K562 (cell line): ENCODE measurements at regions not wholly inside any gene's neighbourhood (a gene's known extent, or its start where the extent isn't known, plus 50 kb on each side); places are given as distances from the start of the nearest gene placed in this dataset.

Source experiments
- ATAC-seq: fragments of 200-7000 bp; cut with Tn5 transposase; 3 replicates; pipeline ENCODE4 v1.9.1; 2020; ENCODE audit warnings: moderate library complexity
- BruUV-seq: library from RNA; stranded (reverse); fragments of 400-500 nt; replicated peaks from 2 replicates; lab custom pipeline; 2021; lab: Mats Ljungman, UMichigan
- CTCF ChIA-PET: fragments of 300-600 bp; formaldehyde crosslinking; extraction: SDS; loops from one replicate; lab custom pipeline; 2021; ENCODE audit warnings: low intra/inter-chr PET ratio; lab: Yijun Ruan, JAX
- POLR2A ChIA-PET: fragments of 300-600, 350-650 bp; sonication (Branson Sonifier 250); formaldehyde crosslinking; extraction: SDS; loops from one replicate; lab custom pipeline; 2021; ENCODE audit warnings: antibody characterized with exemption, inconsistent platforms; lab: Yijun Ruan, JAX
- DNase-seq, 4 experiments: peaks; one replicate each; pipeline versions ENCODE4 v3.0.0 to v3.0.0-alpha.2; 2011 to 2018; ENCODE audit warnings: low spot score in 3 of 4, mixed read lengths in 3 of 4; ENCODE audit errors: extremely low read depth in 1 of 4
- FAIRE-seq: peaks from 2 replicates; lab custom pipeline; 2011; peaks lifted over from hg19 to GRCh38; lab: Jason Lieb, UNC
- H2AFZ ChIP-seq: 2 replicates; pipeline ENCODE4 v1.6.0; 2011; ENCODE audit warnings: low read depth, low read length, control low read depth, inconsistent platforms
- H3K27ac ChIP-seq: fragments of 200-600 bp; 3 replicates; pipeline ENCODE4 v1.8.0; 2011; ENCODE audit warnings: low read depth, mild to moderate bottlenecking, control low read depth, inconsistent platforms, low read length, moderate library complexity, mixed read lengths; ENCODE audit errors: extremely low read depth
- H3K27me3 ChIP-seq, 2 experiments: fragments of 300-600 bp in 1 of 2; 2 replicates in 1 of 2; 3 replicates in 1 of 2; pipeline versions ENCODE4 v1.6.0 to v1.8.0; 2011; ENCODE audit warnings: inconsistent platforms in 2 of 2, low read length in 2 of 2, mild to moderate bottlenecking in 1 of 2, mixed read lengths in 1 of 2, moderate library complexity in 1 of 2; ENCODE audit not compliant: control insufficient read depth in 2 of 2, insufficient read depth in 2 of 2
- H3K36me3 ChIP-seq: fragments of 300-600 bp; 3 replicates; pipeline ENCODE4 v1.8.0; 2011; ENCODE audit warnings: mild to moderate bottlenecking, low read length, inconsistent platforms; ENCODE audit not compliant: control insufficient read depth, insufficient read depth
- H3K4me1 ChIP-seq, 2 experiments: fragments of 200-600 bp in 1 of 2; replicated peaks in 1 of 2; 2 replicates in 1 of 2; 3 replicates in 1 of 2; pipeline versions ENCODE4 v1.5.1 to v1.8.0; 2011; ENCODE audit warnings: inconsistent platforms in 2 of 2, low read length in 2 of 2, mild to moderate bottlenecking in 1 of 2, mixed read lengths in 1 of 2, moderate library complexity in 1 of 2; ENCODE audit not compliant: control insufficient read depth in 2 of 2, insufficient read depth in 2 of 2
- H3K4me2 ChIP-seq: 2 replicates; pipeline ENCODE4 v1.6.1; 2011; ENCODE audit warnings: low read length, control low read depth, inconsistent platforms, mixed read lengths; ENCODE audit not compliant: insufficient read depth
- H3K4me3 ChIP-seq: fragments of 200-600 bp; sonication (generic), shearing (Covaris generic); 2 replicates; pipeline ENCODE4 v1.5.1; 2016; ENCODE audit warnings: control low read depth, inconsistent platforms
- H3K79me2 ChIP-seq: fragments of 200-600 bp; 3 replicates; pipeline ENCODE4 v1.8.0; 2011; ENCODE audit warnings: low read length, inconsistent platforms; ENCODE audit not compliant: control insufficient read depth, insufficient read depth
- H3K9ac ChIP-seq, 2 experiments: 2 replicates each; pipeline versions ENCODE4 v1.6.0 to v1.6.1; 2011; ENCODE audit warnings: low read depth in 2 of 2, low read length in 2 of 2, control low read depth in 1 of 2, inconsistent platforms in 1 of 2, mild to moderate bottlenecking in 1 of 2, mixed read lengths in 1 of 2; ENCODE audit not compliant: insufficient read depth in 1 of 2
- H3K9me1 ChIP-seq: one replicate; pipeline ENCODE4 v1.6.0; 2011; ENCODE audit warnings: inconsistent platforms, mild to moderate bottlenecking, low read length, moderate library complexity; ENCODE audit not compliant: control insufficient read depth, insufficient read depth
- H3K9me3 ChIP-seq: replicated peaks from 2 replicates; pipeline ENCODE4 v1.5.1; 2011; ENCODE audit warnings: low read depth, low read length, inconsistent platforms; ENCODE audit not compliant: control insufficient read depth, insufficient read depth
- H4K20me1 ChIP-seq: replicated peaks from 2 replicates; pipeline ENCODE4 v1.6.1; 2011; ENCODE audit warnings: low read length, inconsistent platforms, mixed read lengths; ENCODE audit not compliant: control insufficient read depth, insufficient read depth
- BRF1 ChIP-seq: IDR thresholded peaks from 3 replicates; pipeline ENCODE4 v1.6.1; 2011; ENCODE audit warnings: borderline replicate concordance, mild to moderate bottlenecking; ENCODE audit not compliant: insufficient read length; ENCODE audit errors: extremely low read depth
- GTF2A2 ChIP-seq: IDR thresholded peaks from 2 replicates; pipeline ENCODE4 v1.6.1; 2016; ENCODE audit warnings: mild to moderate bottlenecking, missing genetic modification characterization, missing compliant biosample characterization
- NCOA2 ChIP-seq, 2 experiments: fragments of 450-650 bp; IDR thresholded peaks; 2 replicates each; pipeline ENCODE4 v1.6.1; 2018; ENCODE audit warnings: mild to moderate bottlenecking in 2 of 2, moderate library complexity in 1 of 2; ENCODE audit not compliant: partially characterized antibody in 2 of 2
- NFIX ChIP-seq: fragments of 250-450 bp; sonication (Bioruptor Pico); IDR thresholded peaks from 2 replicates; pipeline ENCODE4 v1.4.0; 2020; ENCODE audit warnings: low read depth, mild to moderate bottlenecking, moderate library complexity
- YY1 ChIP-seq, 3 experiments: IDR thresholded peaks; 2 replicates each; pipeline ENCODE4 v1.6.1; 2011; ENCODE audit warnings: low read length in 2 of 3, mild to moderate bottlenecking in 2 of 3, moderate library complexity in 2 of 3, borderline replicate concordance in 1 of 3, control low read depth in 1 of 3, low read depth in 1 of 3; ENCODE audit not compliant: insufficient read depth in 3 of 3, insufficient replicate concordance in 2 of 3, control insufficient read depth in 1 of 3, insufficient read length in 1 of 3; ENCODE audit errors: extremely low read depth in 1 of 3
- ZNF316 ChIP-seq: fragments of 450-650 bp; IDR thresholded peaks from 2 replicates; pipeline ENCODE4 v1.6.1; 2016
- ZNF41 ChIP-seq: fragments of 250-450 bp; sonication (Bioruptor Pico); conservative IDR thresholded peaks from 2 replicates; pipeline ENCODE4 v1.4.0; 2020; ENCODE audit warnings: mild to moderate bottlenecking
- WGBS: fragments of 100-300 bp; shearing (Covaris generic); methylation state at CpG from one replicate; pipeline ENCODE4 v1.1.6; 2016; ENCODE audit warnings: low coverage, mixed read lengths; ENCODE audit not compliant: insufficient coverage; ENCODE audit errors: missing lambda C conversion rate; 5-methylcytosine and 5-hydroxymethylcytosine counted together
- in situ Hi-C: fragments of 300-500 bp; cut with MboI; formaldehyde crosslinking; loops from 4 replicates; pipeline ENCODE4 v1.15.0; 2018; ENCODE audit warnings: inconsistent platforms, mixed read lengths
- intact Hi-C: fragments of 100-400 bp; cut with micrococcal nuclease; formaldehyde crosslinking; loops from 2 replicates; pipeline ENCODE4 v1.14.2; 2022
- TF ChIP-seq, protein P1 (sequence below): fragments of 450-650 bp; IDR thresholded peaks from 2 replicates; pipeline ENCODE4 v1.6.1; 2016; ENCODE audit warnings: borderline replicate concordance
- TF ChIP-seq, protein P2 (sequence below): sonication (generic); formaldehyde crosslinking; IDR thresholded peaks from 2 replicates; pipeline ENCODE4 v1.8.1; 2023; ENCODE audit warnings: mild to moderate bottlenecking, missing genetic modification reagents

DNA sequence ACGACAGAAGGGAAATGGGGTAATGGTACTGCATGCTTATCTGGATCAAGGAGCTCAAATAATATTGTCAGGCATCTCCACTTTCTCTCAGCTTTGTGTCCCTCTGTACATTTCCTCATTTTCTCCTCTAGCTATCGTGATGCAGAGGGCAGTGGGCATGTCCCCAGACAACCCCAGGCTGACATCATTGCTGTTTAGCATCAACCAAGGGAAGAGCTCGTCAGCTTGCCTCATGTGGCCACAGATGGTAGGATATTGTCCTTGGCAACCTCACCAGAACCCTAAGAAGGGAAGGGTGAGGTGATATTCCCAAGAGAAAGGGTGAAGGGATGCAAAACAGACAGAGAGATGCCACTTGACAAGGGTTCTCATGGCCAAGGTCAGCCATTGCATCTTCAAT, 58.3 kb downstream of the MAFB start (continued):
- TF ChIP-seq ZNF41 (no peak), YY1 (IDR thresholded peaks at IDR 0.05; ENCODE audit: borderline replicate concordance in 1 of 3, control insufficient read depth in 1 of 3, extremely low read depth in 1 of 3, insufficient read depth in 3 of 3, insufficient read length in 1 of 3, insufficient replicate concordance in 2 of 3, low read depth in 1 of 3, low read length in 2 of 3) (no peak), BRF1 (no peak)
- TF ChIP-seq, protein P1, sequence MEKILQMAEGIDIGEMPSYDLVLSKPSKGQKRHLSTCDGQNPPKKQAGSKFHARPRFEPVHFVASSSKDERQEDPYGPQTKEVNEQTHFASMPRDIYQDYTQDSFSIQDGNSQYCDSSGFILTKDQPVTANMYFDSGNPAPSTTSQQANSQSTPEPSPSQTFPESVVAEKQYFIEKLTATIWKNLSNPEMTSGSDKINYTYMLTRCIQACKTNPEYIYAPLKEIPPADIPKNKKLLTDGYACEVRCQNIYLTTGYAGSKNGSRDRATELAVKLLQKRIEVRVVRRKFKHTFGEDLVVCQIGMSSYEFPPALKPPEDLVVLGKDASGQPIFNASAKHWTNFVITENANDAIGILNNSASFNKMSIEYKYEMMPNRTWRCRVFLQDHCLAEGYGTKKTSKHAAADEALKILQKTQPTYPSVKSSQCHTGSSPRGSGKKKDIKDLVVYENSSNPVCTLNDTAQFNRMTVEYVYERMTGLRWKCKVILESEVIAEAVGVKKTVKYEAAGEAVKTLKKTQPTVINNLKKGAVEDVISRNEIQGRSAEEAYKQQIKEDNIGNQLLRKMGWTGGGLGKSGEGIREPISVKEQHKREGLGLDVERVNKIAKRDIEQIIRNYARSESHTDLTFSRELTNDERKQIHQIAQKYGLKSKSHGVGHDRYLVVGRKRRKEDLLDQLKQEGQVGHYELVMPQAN, result no peak

DNA sequence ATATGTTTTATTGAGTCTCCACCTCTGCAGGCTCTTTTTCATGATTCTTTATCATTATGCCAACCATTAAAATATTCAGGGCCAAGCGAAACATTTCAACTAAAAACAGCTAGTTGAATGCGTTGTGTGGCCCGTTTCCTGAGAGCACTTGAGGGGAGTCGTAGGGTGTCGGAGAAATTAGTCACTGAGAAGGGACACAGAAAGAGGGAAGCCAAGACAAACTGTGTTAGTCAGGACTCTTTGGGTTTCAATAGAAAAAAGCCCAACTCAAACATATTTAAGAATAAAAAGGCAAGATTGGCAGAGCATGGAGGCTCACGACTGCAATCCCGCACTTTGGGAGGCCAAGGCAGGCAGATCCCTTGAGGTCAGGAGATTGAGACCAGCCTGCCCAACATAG, 58.9 kb downstream of the MAFB start:
- no TSS peak for BruUV-seq
- DNase-seq, result no peak
- TF ChIP-seq ZNF316, result no peak
- TF ChIP-seq, protein P2, sequence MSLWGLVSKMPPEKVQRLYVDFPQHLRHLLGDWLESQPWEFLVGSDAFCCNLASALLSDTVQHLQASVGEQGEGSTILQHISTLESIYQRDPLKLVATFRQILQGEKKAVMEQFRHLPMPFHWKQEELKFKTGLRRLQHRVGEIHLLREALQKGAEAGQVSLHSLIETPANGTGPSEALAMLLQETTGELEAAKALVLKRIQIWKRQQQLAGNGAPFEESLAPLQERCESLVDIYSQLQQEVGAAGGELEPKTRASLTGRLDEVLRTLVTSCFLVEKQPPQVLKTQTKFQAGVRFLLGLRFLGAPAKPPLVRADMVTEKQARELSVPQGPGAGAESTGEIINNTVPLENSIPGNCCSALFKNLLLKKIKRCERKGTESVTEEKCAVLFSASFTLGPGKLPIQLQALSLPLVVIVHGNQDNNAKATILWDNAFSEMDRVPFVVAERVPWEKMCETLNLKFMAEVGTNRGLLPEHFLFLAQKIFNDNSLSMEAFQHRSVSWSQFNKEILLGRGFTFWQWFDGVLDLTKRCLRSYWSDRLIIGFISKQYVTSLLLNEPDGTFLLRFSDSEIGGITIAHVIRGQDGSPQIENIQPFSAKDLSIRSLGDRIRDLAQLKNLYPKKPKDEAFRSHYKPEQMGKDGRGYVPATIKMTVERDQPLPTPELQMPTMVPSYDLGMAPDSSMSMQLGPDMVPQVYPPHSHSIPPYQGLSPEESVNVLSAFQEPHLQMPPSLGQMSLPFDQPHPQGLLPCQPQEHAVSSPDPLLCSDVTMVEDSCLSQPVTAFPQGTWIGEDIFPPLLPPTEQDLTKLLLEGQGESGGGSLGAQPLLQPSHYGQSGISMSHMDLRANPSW (CRISPR knock-in tag), result no peak
- TF ChIP-seq NFIX (CRISPR knock-in tag), result no peak
- TF ChIP-seq NCOA2 (IDR thresholded peaks at IDR 0.05; ENCODE audit: partially characterized antibody in 2 of 2), result no peak
- no peak for TF ChIP-seq GTF2A2 (tag)

More for the DNA sequence above, 58.9 kb downstream of the MAFB start:
- Histone ChIP-seq H3K9me1 (no peaks in the 10 kb centered on the region), H3K9ac (no peak overlapping the region), H3K4me3 (no peak overlapping the region), H3K79me2 (no peaks in the 10 kb centered on the region), H2AFZ (no peak overlapping the region), H3K27me3 (peaks cover 0 to 7% of the 10 kb centered on the region in 2 experiments; a peak in 3 of 5 replicates), H3K9me3 (no peaks in the 10 kb centered on the region), H3K27ac (no peak overlapping the region), H3K36me3 (no peaks in the 10 kb centered on the region), H4K20me1 (no peaks in the 10 kb centered on the region), H3K4me2 (no peak overlapping the region), H3K4me1 (no peaks in the 10 kb centered on the region)
- ATAC-seq, result no peak
- intact Hi-C loops, result no loop called here
- in situ Hi-C loops, result no loop called here
- POLR2A ChIA-PET, result interaction anchor here (1.0 kb wide), 1 partner anchor 17 kb away, joined by 4 read pairs; no protein-coding TSS in a partner anchor
- CTCF ChIA-PET, result no interaction called here
- WGBS, result 0% methylated on average over 7 of the region's 7 CpGs
- FAIRE-seq, result no peak
